ENCODE measurements at regions not wholly inside any gene's neighbourhood (a gene's known extent, or its start where the extent isn't known, plus 50 kb on each side); places are given as distances from the start of the nearest gene placed in this dataset.

DNA sequence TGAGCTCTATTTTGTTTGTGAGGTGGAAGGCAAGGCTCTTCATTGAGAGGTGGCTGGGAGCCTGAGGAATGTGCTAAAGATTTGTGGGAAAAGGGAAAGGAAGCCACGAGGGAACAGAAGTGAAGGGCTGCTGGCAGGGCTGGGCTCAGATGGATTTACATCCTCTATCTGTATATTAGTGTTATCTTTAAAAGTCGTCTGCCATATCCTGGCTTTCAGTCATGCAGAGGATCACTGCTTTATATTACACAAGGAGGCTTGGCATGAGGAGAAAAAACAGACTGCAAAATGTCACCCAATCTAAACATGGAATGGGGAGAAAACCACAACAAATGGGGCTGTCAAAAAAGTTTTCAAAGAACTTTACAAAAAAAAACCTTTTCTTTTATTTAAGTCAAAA is 434.4 kb downstream of the HRH4 start:
- no peak for DNase-seq (ENCODE audit: low read depth)

DNA sequence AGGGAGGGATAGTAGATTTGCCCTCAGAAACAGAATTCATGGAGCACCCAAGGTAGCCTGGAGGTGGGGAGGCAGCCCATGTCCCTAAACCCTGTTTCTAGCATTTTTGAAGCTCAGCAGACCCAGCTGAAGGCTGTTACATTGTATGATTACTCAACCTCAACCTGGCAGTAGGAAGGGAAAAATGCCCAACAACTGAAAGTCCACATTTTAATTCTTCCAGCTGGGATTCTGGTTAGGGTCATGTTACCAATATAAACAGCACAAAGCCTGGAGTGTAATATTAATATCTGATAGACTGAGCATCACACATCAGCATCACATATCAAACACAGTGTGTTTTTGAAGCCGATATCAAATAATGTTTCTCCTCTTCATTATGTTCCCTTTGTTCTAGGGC is 437.0 kb downstream of the HRH4 start:
- no peak for DNase-seq (ENCODE audit: low read depth)

DNA sequence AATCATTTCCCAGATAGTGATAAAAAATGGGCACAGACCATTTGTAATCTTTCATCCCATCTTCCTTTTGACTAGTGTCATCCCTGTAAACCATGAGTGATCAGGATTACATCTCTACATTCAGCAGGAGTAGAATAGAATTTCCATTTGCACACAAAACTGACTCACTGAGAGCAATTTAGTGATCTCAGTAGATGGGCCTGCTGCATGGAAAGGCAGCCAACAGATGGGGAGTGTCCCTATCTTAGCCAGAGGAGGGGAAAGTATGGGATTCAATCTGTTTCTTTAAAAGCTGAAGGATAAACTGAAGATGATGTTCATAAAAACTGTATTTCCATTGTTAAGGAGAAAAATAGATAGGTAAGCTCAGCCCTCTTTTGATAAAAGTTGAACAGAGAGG is 441.7 kb downstream of the ZNF521 start:
- no peak for DNase-seq (ENCODE audit: low read depth)

DNA sequence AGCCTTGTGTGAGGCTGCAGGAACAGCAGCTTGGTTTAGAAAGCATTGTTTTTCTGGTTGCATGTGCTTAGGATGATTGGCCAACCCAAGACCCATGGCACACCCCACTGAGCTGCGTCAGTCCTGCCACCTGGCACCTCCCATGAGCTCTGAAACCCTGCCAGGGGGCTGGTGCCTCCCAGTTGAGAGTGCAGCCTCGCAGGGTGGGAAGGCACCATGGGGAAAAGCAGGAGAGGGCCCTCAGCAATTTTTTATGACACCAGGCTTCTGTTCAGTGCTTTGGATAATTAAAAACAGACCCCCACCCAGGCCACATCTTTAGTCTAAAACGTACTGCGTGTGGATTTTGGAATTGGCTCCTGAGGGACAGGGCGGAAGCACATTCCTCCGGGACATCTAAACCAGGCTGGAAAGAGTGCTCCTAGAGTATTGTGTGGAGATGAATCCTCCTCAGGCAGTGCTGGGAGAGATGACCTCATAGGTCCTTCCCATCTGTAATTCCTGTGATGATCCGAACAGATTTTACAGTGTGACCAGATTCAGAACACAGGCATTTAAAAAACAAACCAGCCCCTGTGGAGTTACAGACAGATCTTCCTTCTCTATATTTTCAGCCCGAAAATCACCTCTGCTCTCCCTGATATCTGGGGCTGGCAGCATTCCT is 438.3 kb downstream of the ZNF521 start:
- no peak for DNase-seq (ENCODE audit: low read depth)

DNA sequence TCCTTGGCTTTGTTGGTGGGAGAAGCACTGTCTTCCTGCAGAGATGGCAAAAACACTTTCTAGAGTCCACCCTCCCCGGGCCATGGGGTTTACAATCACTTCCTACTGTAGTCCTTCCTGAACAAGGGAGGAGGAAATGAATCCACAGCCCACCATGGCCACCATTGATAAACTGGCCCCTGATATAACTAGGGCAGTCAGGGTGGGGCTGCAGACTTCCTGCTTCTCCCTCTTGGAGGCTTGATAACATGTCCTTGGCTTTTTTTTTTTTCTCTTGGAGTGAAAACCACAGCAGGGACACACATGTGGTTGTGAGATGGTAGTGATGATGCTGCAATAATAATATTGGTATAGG is 437.8 kb downstream of the ZNF521 start:
- DNase-seq (ENCODE audit: low read depth), result no peak

DNA sequence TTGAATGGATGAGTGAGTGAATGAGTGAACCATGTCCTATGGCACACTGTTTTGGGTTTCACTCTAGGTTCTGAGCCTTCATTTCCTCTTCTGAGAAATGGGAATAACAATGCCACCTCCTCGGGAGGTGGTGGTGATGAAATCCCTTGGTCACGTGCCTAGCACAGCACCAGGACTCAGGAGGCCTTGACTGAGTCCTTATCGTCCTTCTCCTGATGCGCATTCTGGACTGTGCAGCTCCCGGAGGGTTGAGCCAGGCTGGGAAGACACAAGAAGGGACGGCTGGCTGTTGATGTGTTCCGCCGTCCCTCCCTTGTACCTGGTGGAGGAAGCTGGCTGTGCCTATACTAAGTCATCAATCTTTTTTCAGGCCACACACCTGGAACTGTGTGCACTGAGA is 437.3 kb downstream of the ZNF521 start:
- no peak for DNase-seq (ENCODE audit: low read depth)

DNA sequence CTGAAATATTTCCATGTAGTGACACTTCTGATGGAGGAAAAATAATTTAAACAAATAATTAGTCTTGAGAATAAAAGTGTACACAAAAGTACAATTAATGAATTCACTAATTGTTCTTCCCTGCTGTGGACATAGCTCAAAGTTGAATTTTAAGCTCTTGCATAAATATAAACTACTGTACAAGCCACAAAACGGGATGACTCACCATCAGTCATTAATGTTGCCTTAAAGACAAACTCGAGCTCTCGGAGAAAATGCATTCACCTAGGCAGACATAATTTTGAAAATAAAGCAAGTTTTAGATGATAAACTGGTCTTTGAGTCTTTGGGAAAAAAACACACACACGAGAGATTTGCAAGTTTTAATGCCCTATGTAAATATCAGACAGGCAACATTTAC is 436.4 kb downstream of the ZNF521 start:
- DNase-seq (ENCODE audit: low read depth), result no peak

DNA sequence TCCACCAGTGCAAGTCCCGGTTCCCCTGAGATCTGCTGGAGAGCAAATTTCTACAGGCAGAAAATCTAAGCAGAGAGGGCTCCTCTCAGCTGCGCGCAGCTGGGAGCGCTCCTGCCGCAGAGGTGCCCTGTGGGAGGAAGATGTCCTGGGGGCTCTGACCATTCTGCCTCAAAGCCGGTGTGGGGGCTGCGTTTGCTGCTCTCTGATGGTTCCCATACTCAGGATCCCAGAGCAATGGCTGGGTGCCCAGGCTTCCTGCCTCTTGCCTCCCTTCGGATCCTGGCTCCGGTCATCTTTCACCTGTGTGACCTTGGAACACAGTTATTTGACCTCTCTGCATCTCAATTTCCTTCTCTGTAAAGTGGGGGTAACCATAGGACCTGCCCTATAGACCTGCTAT is 434.2 kb downstream of the ZNF521 start:
- no peak for DNase-seq (ENCODE audit: low read depth)

DNA sequence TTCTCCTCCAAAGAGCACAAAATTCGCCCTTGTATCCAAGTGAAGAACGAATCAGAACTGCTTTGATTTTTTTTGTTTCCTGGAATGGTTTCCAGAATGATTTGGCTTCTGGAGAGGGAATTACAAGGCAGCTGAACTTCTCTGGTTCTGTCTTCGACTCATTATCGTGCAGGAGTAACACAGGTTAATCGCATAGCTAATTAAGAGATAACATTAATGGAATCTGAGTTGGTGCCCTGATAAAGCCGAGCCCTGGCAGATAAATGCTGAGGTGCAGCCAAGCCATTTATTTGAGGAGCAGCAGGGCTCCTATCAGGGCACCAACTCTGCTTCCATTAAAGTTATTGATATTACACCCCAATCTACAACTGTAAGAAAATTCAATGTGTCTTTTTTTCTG is 433.7 kb downstream of the ZNF521 start:
- DNase-seq (ENCODE audit: low read depth), result no peak

DNA sequence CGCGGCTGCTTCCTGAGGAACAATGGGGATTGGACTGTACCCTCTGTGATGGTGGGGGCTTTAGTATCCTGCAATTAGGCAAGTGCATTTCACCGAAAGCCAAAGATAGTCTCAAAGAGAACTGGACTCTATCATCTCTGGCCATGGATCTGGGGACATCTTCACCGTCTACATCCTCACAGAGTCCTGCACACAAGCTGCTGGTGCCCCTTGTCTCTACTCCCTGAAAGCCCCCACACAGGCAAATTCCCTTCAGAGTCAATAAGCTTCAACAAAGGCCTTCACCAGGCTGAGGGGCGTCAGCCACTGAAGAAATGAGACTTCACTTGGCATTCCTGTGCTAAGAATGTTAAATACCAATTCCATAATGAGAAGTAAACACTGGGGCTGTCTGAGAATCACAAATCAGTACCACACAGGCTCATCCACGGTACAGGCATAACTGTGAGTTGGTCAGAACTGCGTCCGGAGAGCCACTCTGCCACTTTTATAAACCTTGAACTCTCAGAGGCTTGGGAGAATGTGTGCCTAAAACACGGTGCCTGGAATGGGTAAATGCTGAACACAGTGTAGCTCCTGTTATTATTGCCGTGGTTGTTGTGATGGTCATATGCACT is 432.7 kb downstream of the ZNF521 start:
- no peak for DNase-seq (ENCODE audit: low read depth)

DNA sequence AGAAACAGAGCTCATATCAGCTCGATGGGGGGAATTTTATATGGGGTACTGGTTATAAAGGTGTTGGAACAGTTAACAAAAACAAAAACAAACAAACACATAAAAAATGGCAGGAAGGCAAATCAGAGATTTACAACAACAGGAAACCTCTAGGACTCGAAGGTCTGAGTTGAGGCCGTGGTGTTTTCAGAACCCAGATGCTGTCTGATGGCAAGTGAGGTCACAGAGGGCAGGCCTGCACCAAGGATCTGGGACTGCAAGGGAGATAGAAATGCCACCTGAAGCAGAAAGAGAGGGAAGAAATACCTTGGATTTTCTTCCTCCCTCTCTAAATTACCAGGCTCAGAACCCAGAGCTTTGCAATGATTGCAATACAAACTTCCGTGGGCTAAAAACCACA is 429.5 kb downstream of the ZNF521 start:
- no peak for DNase-seq (ENCODE audit: low read depth)

DNA sequence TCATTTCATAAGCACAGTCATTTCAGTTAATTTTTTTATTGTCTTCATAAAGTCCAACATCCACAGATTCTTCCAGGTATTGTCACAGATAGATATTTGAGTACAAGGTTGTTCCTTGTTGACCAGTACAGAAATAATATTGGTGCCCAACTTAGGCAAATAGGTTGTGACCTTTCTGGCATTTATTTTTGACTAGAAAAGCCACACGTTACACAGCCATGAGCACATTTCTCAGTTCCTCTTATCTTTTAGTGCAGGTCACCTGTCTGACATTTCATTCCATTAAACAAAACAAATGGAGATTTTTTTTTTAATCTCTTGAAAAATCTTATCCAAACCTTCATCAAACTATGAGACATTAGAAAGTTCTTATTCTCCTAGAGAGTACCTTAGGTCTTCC is 428.8 kb downstream of the ZNF521 start:
- DNase-seq (ENCODE audit: low read depth), result no peak

DNA sequence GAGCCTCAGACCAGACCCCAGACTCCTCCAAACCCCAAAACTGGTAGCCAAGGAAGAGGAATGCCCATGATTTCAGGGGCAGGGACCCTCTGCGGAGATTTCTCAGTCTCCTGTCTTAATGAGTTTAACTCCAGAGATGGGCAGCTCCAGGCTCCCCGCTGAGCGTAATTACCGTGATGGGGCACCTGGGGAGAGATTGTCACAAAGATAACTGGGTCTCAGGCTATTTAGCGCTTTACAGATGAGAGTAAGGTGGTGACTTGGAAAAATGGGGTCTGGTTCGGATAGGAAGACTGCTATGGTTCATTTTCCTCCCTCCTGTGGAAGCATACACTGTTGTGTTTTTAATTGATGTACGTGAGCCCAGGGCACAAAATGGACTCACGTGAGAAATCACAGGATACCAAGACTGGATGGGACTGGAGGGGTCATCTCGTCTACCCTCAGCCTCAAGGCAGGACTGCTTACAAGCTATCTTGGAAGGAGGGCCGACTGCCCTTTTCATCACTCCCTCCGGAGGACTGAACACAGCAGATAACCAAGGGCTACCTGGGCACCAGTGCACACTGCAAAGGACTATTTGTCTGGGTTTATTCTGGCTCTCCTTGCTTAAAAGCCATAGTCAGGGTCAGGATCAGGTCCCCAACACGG is 427.8 kb downstream of the ZNF521 start:
- DNase-seq (ENCODE audit: low read depth), result no peak

DNA sequence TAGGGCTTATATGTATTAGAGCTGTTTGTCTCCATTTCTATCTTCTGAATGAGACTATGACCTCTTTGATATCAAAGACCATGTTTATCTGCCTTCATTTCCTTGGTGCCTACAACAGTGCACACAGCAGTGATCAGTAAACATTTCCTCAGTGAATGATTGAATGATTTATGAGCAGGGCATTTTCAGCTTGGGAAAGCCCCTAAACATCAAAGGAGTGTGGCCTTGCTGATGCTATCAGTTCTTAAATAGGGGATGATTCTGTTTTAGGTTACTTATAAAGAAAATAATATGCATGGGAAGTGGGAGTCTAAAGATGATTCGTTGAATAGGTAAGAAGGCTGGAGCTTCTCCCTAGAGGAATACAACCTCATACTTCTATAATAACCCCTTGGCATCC is 425.3 kb downstream of the ZNF521 start:
- DNase-seq (ENCODE audit: low read depth), result no peak

DNA sequence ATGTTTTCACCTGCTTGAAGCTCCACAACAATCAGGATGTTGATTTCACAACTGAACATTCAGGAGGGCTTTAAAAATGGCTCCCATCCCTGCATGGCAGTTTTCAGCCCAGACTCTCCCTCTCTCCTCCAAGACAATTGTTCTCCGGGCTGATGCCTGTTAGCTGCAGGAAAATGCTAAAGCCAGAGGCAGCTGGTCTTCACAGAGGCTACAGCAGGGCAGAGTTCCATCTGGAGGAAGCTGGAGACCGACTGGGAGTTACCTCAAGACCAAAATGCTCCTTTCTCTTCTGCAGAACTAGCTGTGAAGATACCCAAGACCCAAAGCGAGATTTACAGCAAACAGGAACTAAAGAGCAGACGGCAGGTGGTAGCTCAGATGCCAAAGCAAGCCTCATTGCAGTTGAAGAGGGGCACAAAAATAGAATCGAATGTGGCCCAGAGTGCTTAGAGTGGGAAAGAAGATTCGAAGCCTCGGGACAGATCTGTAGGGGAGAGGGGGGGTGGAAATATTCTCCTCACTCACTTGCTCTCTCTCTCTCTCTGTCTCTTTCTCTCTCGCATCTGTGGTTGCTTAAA is 423.6 kb downstream of the ZNF521 start:
- DNase-seq (ENCODE audit: low read depth), result no peak

DNA sequence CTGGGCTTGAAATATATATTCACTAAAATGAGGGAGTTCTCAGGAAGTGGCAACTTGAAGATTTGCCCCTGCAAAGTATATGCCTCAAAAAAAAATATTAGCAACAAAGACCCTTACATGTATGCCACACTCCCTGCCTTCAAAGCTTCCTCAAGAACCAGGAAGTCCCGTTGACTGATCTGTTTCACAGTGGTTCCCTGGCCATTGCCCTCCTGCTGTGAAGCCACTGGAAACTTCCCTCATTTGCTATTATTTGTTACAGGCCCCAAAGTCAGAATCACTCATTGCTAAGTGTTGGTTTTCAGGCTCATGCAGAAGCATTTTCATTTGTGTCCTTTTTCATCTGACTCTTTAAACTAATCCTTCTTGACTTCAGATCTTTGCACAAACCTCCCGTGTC is 421.5 kb downstream of the ZNF521 start:
- no peak for DNase-seq (ENCODE audit: low read depth)

DNA sequence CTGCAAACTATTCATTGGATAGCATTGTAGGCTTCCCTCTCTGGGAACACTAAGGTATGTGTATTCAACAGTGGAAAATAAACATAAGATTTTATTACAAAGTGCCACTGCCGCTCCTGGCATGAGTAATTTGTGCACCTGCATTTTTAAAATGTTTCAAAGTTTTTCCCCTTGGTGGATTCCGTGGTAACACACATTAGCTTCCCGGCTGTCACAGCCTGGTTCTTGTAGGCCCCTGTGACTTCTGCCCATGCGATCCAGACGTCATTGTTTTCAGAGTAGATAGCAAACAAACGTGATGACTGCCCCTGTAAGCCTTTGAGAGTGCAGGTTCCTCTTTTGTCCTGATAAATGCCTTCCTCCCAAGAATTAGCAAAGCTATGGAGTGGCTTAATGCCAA is 421.0 kb downstream of the ZNF521 start:
- DNase-seq (ENCODE audit: low read depth), result no peak

DNA sequence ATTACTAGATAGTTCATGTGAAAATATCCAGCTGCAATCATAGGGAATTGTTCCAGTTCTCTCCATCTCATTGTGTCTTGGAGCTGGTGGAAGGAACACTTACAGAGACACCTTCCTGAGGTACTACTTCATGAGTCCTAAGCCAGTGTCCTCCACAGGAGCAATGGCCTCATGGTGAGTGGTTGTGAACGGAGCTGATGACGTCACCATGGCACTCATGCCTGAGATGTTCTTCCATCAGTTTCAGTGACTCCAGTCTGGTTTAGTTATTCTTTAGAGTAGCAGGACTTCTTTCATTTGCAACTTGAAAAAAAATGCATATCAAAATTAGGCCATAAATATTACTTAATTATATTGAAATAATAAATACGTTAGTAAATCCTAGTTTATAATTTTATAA is 418.6 kb downstream of the ZNF521 start:
- no peak for DNase-seq (ENCODE audit: low read depth)

DNA sequence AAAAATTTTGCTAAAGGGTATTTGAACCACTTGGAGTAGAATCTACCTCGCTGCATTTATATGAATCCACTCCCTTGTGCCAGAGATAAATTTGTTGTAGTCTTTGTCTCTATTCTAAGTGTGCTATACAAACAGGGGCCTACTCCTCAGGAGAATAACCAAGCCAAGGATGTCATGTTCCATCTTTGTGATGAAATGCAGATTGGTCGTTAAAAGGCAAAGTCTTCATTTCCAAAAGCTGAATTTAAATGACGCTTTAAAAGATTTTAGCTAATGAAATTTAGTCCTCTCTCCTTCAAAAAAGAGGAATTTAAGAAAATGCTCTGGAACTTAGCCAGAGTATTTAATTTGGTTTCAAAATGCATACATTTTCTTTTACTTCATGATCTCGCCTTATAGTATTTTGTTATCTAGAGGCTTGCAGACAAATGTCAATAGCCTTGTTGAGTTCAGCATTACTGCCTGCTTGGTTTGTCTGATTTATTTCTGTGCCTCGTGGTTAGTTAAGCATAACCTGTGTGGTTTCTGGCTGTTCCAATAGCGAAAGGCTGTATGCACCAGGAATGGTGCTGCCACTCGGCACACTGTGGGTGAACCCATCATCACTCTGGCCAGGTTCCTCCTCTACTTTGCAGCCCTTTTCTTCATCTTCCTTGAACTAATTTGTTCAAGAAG is 417.6 kb downstream of the ZNF521 start:
- DNase-seq (ENCODE audit: low read depth), result no peak

DNA sequence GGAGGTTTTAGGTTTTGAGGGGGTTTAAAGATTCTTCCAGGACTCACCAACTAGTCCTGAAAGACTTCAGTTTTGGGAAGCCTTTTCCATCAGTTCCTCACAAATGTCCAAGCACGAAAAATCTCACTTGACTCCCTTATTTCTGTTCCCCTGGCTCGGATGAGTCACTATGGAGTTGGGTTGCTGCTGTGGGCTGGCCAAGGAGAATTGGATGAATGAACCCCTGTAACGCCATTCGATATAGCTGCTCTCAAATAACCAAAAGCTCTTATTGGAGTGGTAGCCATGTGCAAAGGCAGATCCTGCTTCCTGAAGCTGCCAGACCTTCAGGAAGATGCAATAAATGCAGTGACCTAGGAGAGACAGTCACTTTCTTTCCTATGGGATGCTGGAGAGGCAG is 417.0 kb downstream of the ZNF521 start:
- DNase-seq (ENCODE audit: low read depth), result no peak

DNA sequence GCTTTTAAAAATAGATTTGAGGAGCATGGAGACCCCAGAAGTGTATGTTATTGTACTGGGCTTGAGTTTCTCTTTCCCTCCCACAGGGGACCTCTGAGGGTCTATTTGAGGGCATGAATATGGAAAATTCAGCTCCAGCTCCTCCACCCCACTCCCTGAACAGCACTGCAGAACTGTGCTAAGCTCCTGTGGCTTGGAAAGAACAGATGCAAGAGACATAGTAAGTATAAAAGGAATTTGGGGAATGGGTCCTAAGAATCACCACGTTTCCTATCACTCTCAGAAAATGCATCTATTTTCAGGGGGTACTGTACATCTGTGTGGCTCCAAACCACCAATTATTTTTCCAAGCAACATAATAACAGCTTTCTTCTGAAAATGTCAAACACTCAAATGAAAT is 416.1 kb downstream of the ZNF521 start:
- no peak for DNase-seq (ENCODE audit: low read depth)

DNA sequence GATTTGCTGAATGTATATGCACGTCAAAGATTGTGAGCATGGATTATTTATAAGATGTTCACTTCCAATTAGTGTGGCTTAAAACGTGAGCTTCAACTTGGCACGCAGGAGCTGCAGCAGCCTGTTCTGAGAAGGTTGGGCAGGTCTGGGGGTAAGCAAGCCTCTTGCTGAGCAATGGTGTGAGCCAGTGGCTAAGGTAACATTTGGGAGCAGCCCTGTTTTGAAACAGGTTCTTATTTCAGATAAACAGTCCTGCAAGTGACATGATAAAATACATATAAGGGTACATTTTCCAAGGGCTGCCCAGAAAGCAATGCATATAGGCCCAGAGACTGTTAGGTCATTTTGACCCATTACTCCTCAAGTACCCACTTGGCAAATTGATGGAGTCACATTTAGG is 415.3 kb downstream of the ZNF521 start:
- no peak for DNase-seq (ENCODE audit: low read depth)

DNA sequence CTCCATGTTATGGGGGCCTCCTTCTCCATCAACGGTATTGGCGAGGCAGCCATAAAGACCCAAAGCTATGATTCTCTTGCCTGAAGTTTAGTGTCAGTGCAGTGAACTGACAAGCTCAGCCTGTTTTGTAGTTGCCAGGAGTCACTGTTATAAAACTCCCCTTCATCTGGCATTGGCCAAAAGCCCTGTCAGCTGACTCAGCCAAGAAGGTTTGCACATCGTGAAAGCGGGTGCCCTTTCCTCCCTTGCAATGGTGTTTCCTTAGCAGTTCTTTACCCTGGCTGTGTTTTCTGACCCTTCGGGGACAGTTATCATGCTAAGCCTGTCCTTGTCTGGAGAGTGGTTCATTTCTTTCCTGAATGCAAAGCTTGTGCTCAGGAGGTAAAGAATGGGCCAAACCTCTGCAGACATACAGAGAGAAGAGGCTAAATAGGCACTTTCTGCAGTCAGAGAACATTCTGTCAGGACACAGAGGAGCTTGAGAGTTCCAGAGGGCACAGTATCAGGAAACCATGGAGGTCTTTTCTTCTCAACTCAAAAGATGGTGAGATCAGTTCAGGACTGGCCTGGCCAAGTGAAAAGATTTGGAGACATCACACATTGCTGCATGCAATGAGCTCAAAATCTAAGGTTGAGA is 414.2 kb downstream of the ZNF521 start:
- no peak for DNase-seq (ENCODE audit: low read depth)
